ENCODE measurements at regions not wholly inside any gene's neighbourhood (a gene's known extent, or its start where the extent isn't known, plus 50 kb on each side); places are given as distances from the start of the nearest gene placed in this dataset.

GRCh38 chr2:65819963-65820362 is 387.6 kb upstream of the SPRED2 start:
- TF ChIP-seq CTCF (conservative IDR thresholded peaks at IDR 0.05; ENCODE audit: low read length), result no peak
- no peak for TF ChIP-seq EZH2phosphoT487 (IDR thresholded peaks at IDR 0.05; ENCODE audit: borderline replicate concordance)

All from Loucy (cell line).